ENCODE measurements at regions not wholly inside any gene's neighbourhood (a gene's known extent, or its start where the extent isn't known, plus 50 kb on each side); places are given as distances from the start of the nearest gene placed in this dataset.
A peak's percentile ranks its signal among the peaks of the same experiment; 100 is the strongest.

DNA sequence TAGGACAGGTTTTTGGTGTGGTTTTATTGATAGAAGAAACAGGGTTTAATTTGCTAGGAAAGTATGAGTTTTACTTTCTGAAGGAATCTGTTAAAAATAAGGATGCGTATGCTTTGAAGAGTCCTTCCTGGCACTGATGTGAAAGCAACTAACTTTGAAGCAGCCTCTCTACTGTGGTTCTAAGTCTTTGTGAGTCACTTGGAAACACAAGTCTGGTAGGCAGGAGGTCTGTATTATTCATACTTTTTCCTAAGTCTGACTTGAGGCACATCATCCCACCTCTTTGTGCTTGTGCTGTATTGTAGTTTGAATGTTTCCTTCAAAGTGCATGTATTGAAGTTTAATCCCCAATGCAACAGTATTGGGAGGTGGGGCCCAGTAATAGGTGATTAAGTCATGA is 129.0 kb downstream of the TAF11L14 start:
- TF ChIP-seq, protein P1, sequence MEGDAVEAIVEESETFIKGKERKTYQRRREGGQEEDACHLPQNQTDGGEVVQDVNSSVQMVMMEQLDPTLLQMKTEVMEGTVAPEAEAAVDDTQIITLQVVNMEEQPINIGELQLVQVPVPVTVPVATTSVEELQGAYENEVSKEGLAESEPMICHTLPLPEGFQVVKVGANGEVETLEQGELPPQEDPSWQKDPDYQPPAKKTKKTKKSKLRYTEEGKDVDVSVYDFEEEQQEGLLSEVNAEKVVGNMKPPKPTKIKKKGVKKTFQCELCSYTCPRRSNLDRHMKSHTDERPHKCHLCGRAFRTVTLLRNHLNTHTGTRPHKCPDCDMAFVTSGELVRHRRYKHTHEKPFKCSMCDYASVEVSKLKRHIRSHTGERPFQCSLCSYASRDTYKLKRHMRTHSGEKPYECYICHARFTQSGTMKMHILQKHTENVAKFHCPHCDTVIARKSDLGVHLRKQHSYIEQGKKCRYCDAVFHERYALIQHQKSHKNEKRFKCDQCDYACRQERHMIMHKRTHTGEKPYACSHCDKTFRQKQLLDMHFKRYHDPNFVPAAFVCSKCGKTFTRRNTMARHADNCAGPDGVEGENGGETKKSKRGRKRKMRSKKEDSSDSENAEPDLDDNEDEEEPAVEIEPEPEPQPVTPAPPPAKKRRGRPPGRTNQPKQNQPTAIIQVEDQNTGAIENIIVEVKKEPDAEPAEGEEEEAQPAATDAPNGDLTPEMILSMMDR (conservative IDR thresholded peaks at IDR 0.05 in 1 of 2, IDR thresholded peaks at IDR 0.05 in 1 of 2; ENCODE audit: low read depth in 1 of 2, low read length in 2 of 2): no peak
- no peak for TF ChIP-seq EZH2 (IDR thresholded peaks at IDR 0.05; ENCODE audit: low read length, missing control alignments)
- peak in 1 of 2 donors; percentile 75 for DNase-seq (ENCODE audit: low read depth in 2 of 2)
- Histone ChIP-seq H4K20me1 (ENCODE audit: control insufficient read depth, extremely low read depth, insufficient read depth, low read length) (no peaks in the 10 kb centered on the region), H3K9me3 (ENCODE audit: control insufficient read depth, insufficient read depth, low read depth, low read length) (no peaks in the 10 kb centered on the region), H3K27ac (ENCODE audit: insufficient read depth, low read length) (no peak overlapping the region), H2AFZ (ENCODE audit: low read length) (no peak overlapping the region), H3K4me1 (ENCODE audit: control insufficient read depth, extremely low read depth, insufficient read depth, low read length) (no peaks in the 10 kb centered on the region), H3K36me3 (ENCODE audit: control insufficient read depth, insufficient read depth, low read length) (no peaks in the 10 kb centered on the region), H3K9ac (ENCODE audit: insufficient read depth, low read length) (no peak overlapping the region), H3K4me2 (ENCODE audit: extremely low read depth, insufficient read depth, low read length) (no peak overlapping the region), H3K4me3 (replicated peaks in 1 of 4; ENCODE audit: control extremely low read depth in 1 of 4, insufficient read depth in 1 of 4, low read depth in 3 of 4, low read length in 4 of 4) (no peak overlapping the region), H3K79me2 (ENCODE audit: control insufficient read depth, insufficient read depth, low read length) (no peaks in the 10 kb centered on the region), H3K27me3 (ENCODE audit: control insufficient read depth, insufficient read depth, low read length) (no peaks in the 10 kb centered on the region)

GRCh38 chr5:17766031-17766430 is 131.8 kb downstream of the TAF11L14 start:
- no peak overlapping the region for H2AFZ ChIP-seq (ENCODE audit: low read length)
- no peaks in the 10 kb centered on the region for H3K4me1 ChIP-seq (ENCODE audit: control insufficient read depth, extremely low read depth, insufficient read depth, low read length)
- no peak overlapping the region for H3K27ac ChIP-seq (ENCODE audit: insufficient read depth, low read length)
- H3K4me2 ChIP-seq (ENCODE audit: extremely low read depth, insufficient read depth, low read length): no peak overlapping the region
- H4K20me1 ChIP-seq (ENCODE audit: control insufficient read depth, extremely low read depth, insufficient read depth, low read length): no peaks in the 10 kb centered on the region
- H3K9ac ChIP-seq (ENCODE audit: insufficient read depth, low read length): no peak overlapping the region
- DNase-seq (ENCODE audit: low read depth in 2 of 2): no peak
- H3K36me3 ChIP-seq (ENCODE audit: control insufficient read depth, insufficient read depth, low read length): no peaks in the 10 kb centered on the region
- no peaks in the 10 kb centered on the region for H3K27me3 ChIP-seq (ENCODE audit: control insufficient read depth, insufficient read depth, low read length)
- H3K9me3 ChIP-seq (ENCODE audit: control insufficient read depth, insufficient read depth, low read depth, low read length): no peaks in the 10 kb centered on the region
- no peak overlapping the region for H3K4me3 ChIP-seq (replicated peaks in 1 of 4; ENCODE audit: control extremely low read depth in 1 of 4, insufficient read depth in 1 of 4, low read depth in 3 of 4, low read length in 4 of 4)
- TF ChIP-seq, protein P1 (conservative IDR thresholded peaks at IDR 0.05 in 1 of 2, IDR thresholded peaks at IDR 0.05 in 1 of 2; ENCODE audit: low read depth in 1 of 2, low read length in 2 of 2): no peak
- TF ChIP-seq EZH2 (IDR thresholded peaks at IDR 0.05; ENCODE audit: low read length, missing control alignments): no peak
- H3K79me2 ChIP-seq (ENCODE audit: control insufficient read depth, insufficient read depth, low read length): no peaks in the 10 kb centered on the region

DNA sequence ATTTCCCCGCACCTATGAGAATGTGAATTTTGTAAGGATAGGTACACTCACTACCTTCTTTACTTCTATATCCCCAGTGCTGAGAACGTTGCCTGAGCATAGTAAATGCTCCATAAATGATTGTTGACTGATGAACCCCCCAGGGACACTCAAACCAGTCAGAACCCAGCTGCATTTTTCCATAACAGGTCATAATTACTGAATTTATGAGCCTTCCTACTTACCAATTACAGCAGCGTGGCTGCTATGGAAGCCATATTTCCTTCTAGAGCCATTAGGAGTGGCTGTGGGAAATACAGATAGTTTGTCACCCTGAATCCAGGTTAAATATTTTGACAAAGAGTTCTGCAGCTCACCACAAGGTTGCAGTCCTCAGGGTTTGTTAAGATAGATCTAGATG is 135.0 kb downstream of the TAF11L14 start:
- H3K79me2 ChIP-seq (ENCODE audit: control insufficient read depth, insufficient read depth, low read length): no peaks in the 10 kb centered on the region
- TF ChIP-seq, protein P1 (conservative IDR thresholded peaks at IDR 0.05 in 1 of 2, IDR thresholded peaks at IDR 0.05 in 1 of 2; ENCODE audit: low read depth in 1 of 2, low read length in 2 of 2): no peak
- no peak for TF ChIP-seq EZH2 (IDR thresholded peaks at IDR 0.05; ENCODE audit: low read length, missing control alignments)
- no peaks in the 10 kb centered on the region for H4K20me1 ChIP-seq (ENCODE audit: control insufficient read depth, extremely low read depth, insufficient read depth, low read length)

More for the DNA sequence above, 135.0 kb downstream of the TAF11L14 start:
- H2AFZ ChIP-seq (ENCODE audit: low read length): no peak overlapping the region
- no peaks in the 10 kb centered on the region for H3K27me3 ChIP-seq (ENCODE audit: control insufficient read depth, insufficient read depth, low read length)
- no peak for DNase-seq (ENCODE audit: low read depth in 2 of 2)
- no peak overlapping the region for H3K27ac ChIP-seq (ENCODE audit: insufficient read depth, low read length)
- no peak overlapping the region for H3K4me2 ChIP-seq (ENCODE audit: extremely low read depth, insufficient read depth, low read length)
- H3K4me3 ChIP-seq (replicated peaks in 1 of 4; ENCODE audit: control extremely low read depth in 1 of 4, insufficient read depth in 1 of 4, low read depth in 3 of 4, low read length in 4 of 4): no peak overlapping the region
- no peak overlapping the region for H3K9ac ChIP-seq (ENCODE audit: insufficient read depth, low read length)
- H3K9me3 ChIP-seq (ENCODE audit: control insufficient read depth, insufficient read depth, low read depth, low read length): no peaks in the 10 kb centered on the region
- H3K36me3 ChIP-seq (ENCODE audit: control insufficient read depth, insufficient read depth, low read length): no peaks in the 10 kb centered on the region
- no peaks in the 10 kb centered on the region for H3K4me1 ChIP-seq (ENCODE audit: control insufficient read depth, extremely low read depth, insufficient read depth, low read length)
